KOPT-K1 (cell line): ENCODE measurements at regions not wholly inside any gene's neighbourhood (a gene's known extent, or its start where the extent isn't known, plus 50 kb on each side); places are given as distances from the start of the nearest gene placed in this dataset.
A peak's percentile ranks its signal among the peaks of the same experiment; 100 is the strongest.
"Not testable (repeated sequence)": the region's sequence is repeated elsewhere in the genome, so short reads cannot be mapped to it uniquely, and the experiment has no call there.

Source experiments
- H3K27ac ChIP-seq: fragments of 200-600 bp; sonication (generic); 2 replicates; pipeline ENCODE4 v1.5.1; 2016; ENCODE audit warnings: antibody characterized with exemption, mild to moderate bottlenecking, low read depth, low read length; ENCODE audit not compliant: poor library complexity, severe bottlenecking
- H3K36me3 ChIP-seq: fragments of 200-600 bp; sonication (generic); 2 replicates; pipeline ENCODE4 v1.5.1; 2017; ENCODE audit warnings: antibody characterized with exemption, mild to moderate bottlenecking, low read length, moderate library complexity; ENCODE audit not compliant: insufficient read depth
- H3K9me3 ChIP-seq: fragments of 200-600 bp; sonication (generic); 2 replicates; pipeline ENCODE4 v1.5.1; 2017; ENCODE audit warnings: antibody characterized with exemption, low read length, mild to moderate bottlenecking; ENCODE audit not compliant: insufficient read depth, poor library complexity, severe bottlenecking

- no peaks in the 10 kb centered on the region for H3K36me3 ChIP-seq
- H3K9me3 ChIP-seq: peaks cover 8% of the 10 kb centered on the region
- no peak overlapping the region for H3K27ac ChIP-seq
Observed at GRCh38 chr1:229122606-229123005, 148.3 kb upstream of the RAB4A start.

- Histone ChIP-seq H3K27ac (no peak overlapping the region), H3K36me3 (no peaks in the 10 kb centered on the region)
Observed at GRCh38 chr1:229124116-229124515, 146.8 kb upstream of the RAB4A start.

GRCh38 chr1:229124520-229125124 is 146.3 kb upstream of the RAB4A start:
- Histone ChIP-seq H3K9me3 (no peaks in the 10 kb centered on the region), H3K27ac (no peak overlapping the region), H3K36me3 (no peaks in the 10 kb centered on the region)

More at GRCh38 chr1:229124116-229124515, 146.8 kb upstream of the RAB4A start:
- H3K9me3 ChIP-seq: peaks cover 4% of the 10 kb centered on the region

DNA sequence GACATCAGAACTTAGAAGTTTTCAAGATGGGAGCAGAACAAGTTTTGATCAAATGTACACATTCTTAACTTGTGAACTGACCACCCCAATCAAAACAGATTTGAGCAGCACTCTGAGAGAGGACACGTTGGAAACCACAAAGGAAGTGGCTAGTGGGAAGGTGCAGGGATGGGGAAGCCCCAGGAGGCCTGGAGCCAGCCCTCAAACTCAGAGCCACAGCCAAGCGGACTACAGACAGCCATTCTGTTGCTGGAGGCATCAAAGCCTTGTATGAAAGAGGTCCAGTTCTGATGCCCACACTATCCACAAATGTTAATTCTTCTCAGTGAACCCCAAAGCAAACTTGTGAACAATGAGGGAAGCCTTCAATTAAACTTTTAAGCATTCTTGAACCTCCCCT is 143.6 kb upstream of the RAB4A start:
- H3K27ac ChIP-seq: peak overlapping the region; percentile 59
- H3K36me3 ChIP-seq: no peaks in the 10 kb centered on the region
- H3K9me3 ChIP-seq: no peaks in the 10 kb centered on the region

DNA sequence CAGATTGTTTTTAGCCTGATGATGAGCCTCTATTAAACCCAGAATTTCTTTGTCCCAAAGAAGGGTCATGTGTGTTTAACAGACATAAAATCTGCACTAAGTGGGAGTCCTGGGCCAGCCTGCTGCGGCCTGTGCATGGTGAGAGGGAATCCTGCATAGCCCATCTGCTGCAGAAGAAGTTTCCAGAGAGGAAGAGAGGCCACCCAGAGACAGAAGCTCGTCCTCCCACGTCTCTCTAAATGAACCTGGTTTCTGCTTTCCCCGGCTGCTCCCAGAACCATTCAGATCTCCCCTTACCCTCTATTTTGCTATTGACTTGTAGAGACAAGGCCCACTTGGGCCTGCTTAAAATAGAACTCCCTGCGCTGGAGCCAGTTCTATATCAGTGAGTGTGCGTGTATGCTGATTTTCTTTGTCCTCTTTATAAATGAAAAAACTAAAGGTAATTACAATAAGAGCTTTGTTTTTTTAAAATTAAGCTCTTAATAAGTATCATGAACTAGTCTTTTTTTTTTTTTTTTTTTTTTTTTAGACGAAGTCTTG is 142.8 kb upstream of the RAB4A start:
- Histone ChIP-seq H3K27ac (peak overlapping the region; percentile 59), H3K9me3 (no peaks in the 10 kb centered on the region), H3K36me3 (no peaks in the 10 kb centered on the region)

GRCh38 chr1:229129301-229130027 is 141.4 kb upstream of the RAB4A start:
- Histone ChIP-seq H3K27ac (peak overlapping the region; percentile 96), H3K9me3 (peaks cover 12% of the 10 kb centered on the region), H3K36me3 (no peaks in the 10 kb centered on the region)

DNA sequence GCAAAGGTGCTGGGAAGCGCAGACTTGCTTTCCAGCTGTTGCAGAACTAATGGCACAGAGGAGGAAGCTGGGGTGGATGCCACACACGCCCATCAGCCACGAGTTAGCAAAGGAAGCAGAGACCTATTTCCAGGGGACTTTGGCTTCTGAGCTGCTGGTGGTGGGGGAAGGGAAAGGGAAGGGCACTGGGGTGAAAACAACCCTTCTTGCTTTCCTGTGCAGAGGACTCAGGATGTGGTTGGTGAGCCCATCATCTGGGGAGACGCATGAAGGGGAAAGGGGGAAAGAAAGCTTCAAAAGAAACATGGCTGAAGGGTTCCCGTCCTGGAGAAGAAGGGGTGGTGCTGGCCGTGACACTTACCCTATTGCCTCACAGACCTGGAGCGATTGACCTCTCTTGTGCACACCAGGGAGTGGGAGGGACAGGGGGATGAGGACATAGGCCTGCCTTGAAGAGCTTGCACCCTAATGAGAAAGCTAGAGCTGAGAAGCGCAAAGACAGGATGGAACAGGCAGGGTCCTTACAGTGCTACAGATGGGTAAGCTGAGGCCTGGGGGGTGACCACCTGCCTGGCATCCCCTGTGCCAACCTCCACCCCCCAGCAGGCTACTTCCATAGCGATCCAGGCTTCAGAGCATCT is 140.8 kb upstream of the RAB4A start:
- Histone ChIP-seq H3K36me3 (no peaks in the 10 kb centered on the region), H3K9me3 (peaks cover 18% of the 10 kb centered on the region), H3K27ac (peak overlapping the region; percentile 96)

DNA sequence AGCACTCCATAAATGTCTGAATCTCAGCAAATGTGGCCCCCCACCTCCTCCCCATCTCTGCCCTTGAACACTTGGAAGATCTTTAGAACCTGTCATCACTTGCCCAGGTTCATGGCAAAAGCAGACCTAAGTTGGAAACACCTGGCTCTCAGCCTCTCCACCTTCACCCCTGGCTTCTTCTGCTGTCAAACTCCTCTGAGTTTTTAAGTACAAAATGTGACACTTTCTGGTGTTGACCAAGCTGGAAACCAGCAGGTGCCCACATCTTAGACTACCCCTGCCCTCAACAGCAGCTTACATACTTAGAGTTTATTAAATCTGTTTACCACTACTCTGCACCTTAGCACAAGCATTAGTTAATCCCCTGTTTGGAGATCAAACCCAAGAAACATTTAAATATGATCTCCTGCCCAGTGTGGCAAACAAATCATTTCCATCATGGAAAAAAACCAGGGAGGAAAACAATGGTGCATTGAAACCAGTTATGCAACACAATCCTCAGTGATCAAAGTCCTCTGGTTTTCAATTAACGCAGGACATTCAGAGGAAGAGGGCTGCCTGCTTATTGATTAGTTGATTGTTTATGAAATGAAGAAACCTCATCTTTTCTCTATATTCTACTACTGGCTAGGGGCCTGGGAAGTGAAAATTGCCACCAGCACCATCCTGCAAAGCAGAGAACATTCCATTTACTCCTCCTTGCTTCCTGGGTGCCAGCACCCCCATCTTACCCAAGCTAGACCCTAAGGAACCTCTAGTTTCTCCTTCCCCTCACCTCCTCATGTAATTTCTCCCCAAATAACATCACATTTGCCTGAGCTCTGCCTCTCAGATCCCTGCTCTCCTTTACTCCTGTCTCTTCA is 139.4 kb upstream of the RAB4A start:
- Histone ChIP-seq H3K36me3 (no peaks in the 10 kb centered on the region), H3K9me3 (peaks cover 27% of the 10 kb centered on the region), H3K27ac (peak overlapping the region; percentile 96)

DNA sequence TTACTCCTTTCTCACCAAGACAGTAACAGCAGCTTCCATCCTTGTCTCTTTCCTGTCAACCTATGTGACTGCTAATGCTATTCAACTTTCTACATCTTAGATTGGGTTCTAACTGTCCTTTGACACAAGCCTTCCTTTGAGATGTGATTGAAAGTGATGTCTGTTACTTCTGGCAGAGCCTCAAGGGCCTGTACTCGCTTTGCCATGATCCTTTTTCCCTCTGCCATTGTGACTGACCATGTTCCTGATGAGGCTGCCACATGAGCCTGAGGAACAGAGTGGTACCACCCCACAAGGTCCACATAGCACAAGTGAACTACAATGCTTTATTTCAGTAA is 138.8 kb upstream of the RAB4A start:
- peaks cover 27% of the 10 kb centered on the region for H3K9me3 ChIP-seq
- no peaks in the 10 kb centered on the region for H3K36me3 ChIP-seq
- H3K27ac ChIP-seq: peak overlapping the region; percentile 96

DNA sequence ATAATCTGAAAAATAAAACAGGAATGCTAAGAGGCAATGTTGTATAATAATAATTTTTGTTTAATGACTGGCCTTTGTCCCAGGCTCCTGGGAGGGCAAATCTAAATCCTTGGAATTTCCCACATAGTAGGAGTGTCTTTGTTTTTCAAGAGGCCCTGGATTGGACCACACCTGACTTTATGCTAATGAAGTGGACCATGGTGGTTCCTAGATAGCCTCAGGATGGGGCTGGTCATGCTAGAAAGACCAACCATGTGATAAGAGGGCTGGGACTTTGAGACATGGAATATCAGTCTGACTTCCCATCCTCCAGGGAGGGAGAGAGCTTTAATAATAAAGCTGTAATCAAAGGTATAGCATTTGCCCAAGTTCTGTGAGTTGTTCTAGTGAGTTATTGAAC is 138.2 kb upstream of the RAB4A start:
- Histone ChIP-seq H3K36me3 (no peaks in the 10 kb centered on the region), H3K27ac (no peak overlapping the region), H3K9me3 (peaks cover 27% of the 10 kb centered on the region)

GRCh38 chr1:229133151-229133550 is 137.8 kb upstream of the RAB4A start:
- no peaks in the 10 kb centered on the region for H3K36me3 ChIP-seq
- no peak overlapping the region for H3K27ac ChIP-seq
- peaks cover 27% of the 10 kb centered on the region for H3K9me3 ChIP-seq

GRCh38 chr1:229133811-229134210 is 137.1 kb upstream of the RAB4A start:
- Histone ChIP-seq H3K27ac (no peak overlapping the region), H3K9me3 (peaks cover 27% of the 10 kb centered on the region), H3K36me3 (no peaks in the 10 kb centered on the region)

DNA sequence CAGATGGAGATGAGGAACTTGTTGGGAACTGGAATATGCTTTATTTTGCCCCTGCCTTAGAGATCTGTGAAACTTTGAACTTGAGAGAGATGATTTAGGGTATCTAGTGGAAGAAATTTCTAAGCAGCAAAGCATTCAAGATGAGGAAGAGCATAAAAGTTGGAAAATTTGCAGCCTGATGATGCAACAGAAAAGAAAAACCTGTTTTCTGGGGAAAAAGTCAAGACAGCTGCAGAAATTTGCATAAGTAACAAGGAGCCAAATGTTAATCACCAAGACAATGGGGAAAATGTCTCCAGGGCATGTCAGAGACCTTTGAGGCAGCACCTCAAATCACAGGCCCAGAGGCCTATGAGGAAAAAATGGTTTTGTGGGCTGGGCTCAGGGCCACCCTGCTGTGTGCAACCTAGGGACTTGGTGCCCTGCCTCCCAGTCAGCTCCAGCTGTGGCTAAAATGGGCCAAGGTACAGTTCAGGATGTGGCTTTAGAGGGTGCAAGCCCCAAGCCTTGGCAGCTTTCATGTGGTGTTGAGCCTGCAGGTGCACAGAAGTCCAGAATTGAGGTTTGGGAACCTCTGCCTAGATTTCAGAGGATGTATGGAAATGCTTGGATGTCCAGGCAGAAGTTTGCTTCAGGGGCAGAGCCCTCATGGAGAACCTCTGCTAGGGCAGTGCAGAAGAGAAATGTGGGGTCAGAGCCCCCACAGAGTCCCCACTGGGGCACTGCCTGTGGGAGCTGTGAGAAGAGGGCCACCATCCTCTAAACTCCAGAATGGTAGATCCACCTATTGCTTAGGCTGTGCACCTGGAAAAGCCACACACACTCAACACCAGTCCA is 136.3 kb upstream of the RAB4A start:
- H3K36me3 ChIP-seq, H3K27ac ChIP-seq: not testable (repeated sequence)
- H3K9me3 ChIP-seq: peaks cover 27% of the 10 kb centered on the region

DNA sequence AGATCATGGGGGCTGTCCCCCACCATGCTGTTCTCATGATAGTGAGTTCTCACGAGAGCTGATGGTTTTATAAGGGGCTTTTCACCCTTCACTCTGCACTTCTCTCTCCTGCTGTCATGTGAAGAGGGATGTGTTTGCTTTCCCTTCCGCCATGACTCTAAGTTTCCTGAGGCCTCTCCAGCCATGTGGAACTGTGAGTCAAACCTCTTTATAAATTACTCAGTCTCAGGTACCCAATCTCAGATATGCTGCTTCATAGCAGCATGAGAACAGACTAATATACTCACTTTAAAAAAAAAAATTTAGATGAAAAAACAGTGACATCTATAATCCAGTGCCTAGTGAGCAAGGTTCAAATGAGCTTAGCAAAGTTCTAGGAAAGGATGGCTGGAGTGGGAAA is 135.1 kb upstream of the RAB4A start:
- Histone ChIP-seq H3K9me3 (peaks cover 27% of the 10 kb centered on the region), H3K36me3 (no peaks in the 10 kb centered on the region), H3K27ac (peak overlapping the region; percentile 94)
